HCT116 (cell line): ENCODE measurements at regions not wholly inside any gene's neighbourhood (a gene's known extent, or its start where the extent isn't known, plus 50 kb on each side); places are given as distances from the start of the nearest gene placed in this dataset.

Experiments used
- ATAC-seq: fragments of 200-7000 bp; cut with Tn5 transposase; 2 replicates; pipeline ENCODE4 v1.9.1; 2020; ENCODE audit warnings: mild to moderate bottlenecking, moderate library complexity
- BruUV-seq: library from RNA; stranded (reverse); fragments of 400-500 nt; replicated peaks from 2 replicates; lab custom pipeline; 2021; lab: Mats Ljungman, UMichigan
- CTCF ChIA-PET: fragments of 300-600 bp; sonication (Branson Sonifier 250); formaldehyde crosslinking; loops from one replicate; lab custom pipeline; 2021; ENCODE audit warnings: antibody characterized with exemption; lab: Charles Lee
- POLR2A ChIA-PET: fragments of 300-600, 350-600 bp; sonication (Branson Sonifier 250); formaldehyde crosslinking; loops from one replicate; lab custom pipeline; 2021; ENCODE audit warnings: antibody characterized with exemption; lab: Charles Lee
- RAD21 ChIA-PET, 2 experiments: fragments of 300-600 bp; sonication (Branson Sonifier 250); formaldehyde crosslinking; loops; one replicate each; lab custom pipeline; 2023; ENCODE audit warnings: low total read pairs in 2 of 2; ENCODE audit not compliant: uncharacterized antibody in 2 of 2, unreplicated experiment in 2 of 2, low non-redundant PET in 1 of 2; lab: Charles Lee
- DNase-seq: peaks from one replicate; pipeline ENCODE4 v3.0.0-alpha.2; 2010; ENCODE audit warnings: low read depth, low spot score
- H2AFZ ChIP-seq: fragments of 200-600 bp; shearing (Covaris generic), sonication (generic); 2 replicates; pipeline ENCODE4 v1.6.1; 2017; ENCODE audit warnings: low read depth, mixed run types, mixed read lengths, antibody characterized with exemption, low read length; ENCODE audit not compliant: poor library complexity, severe bottlenecking
- H3K27ac ChIP-seq: 2 replicates; pipeline ENCODE4 v1.5.1; 2012; ENCODE audit warnings: low read depth, low read length
- H3K27me3 ChIP-seq: fragments of 200-600 bp; sonication (generic); 2 replicates; pipeline ENCODE4 v1.6.1; 2016; ENCODE audit warnings: mixed run types, low read length, mixed read lengths; ENCODE audit not compliant: insufficient read depth
- H3K36me3 ChIP-seq, 2 experiments: fragments of 200-500 bp in 1 of 2; fragments of 200-600 bp in 1 of 2; sonication (Bioruptor generic) in 1 of 2; sonication (generic) in 1 of 2; 2 replicates each; pipeline versions ENCODE4 v1.5.1 to v1.6.1; 2014 to 2016; ENCODE audit warnings: low read length in 2 of 2, inconsistent platforms in 1 of 2, mixed read lengths in 1 of 2, mixed run types in 1 of 2; ENCODE audit not compliant: insufficient read depth in 2 of 2, control insufficient read depth in 1 of 2
- H3K4me1 ChIP-seq, 2 experiments: fragments of 200-600 bp in 1 of 2; sonication (generic) in 1 of 2; 2 replicates each; pipeline versions ENCODE4 v1.5.1 to v1.6.1; 2012 to 2017; ENCODE audit warnings: low read length in 2 of 2, inconsistent platforms in 1 of 2, mild to moderate bottlenecking in 1 of 2, mixed read lengths in 1 of 2, mixed run types in 1 of 2, moderate library complexity in 1 of 2; ENCODE audit not compliant: insufficient read depth in 2 of 2, control insufficient read depth in 1 of 2
- H3K4me2 ChIP-seq: fragments of 200-600 bp; sonication (generic); 2 replicates; pipeline ENCODE4 v1.6.1; 2017; ENCODE audit warnings: mixed run types, low read length, mixed read lengths
- H3K4me3 ChIP-seq, 2 experiments: fragments of 200-600 bp in 1 of 2; sonication (generic) in 1 of 2; replicated peaks in 1 of 2; 2 replicates each; pipeline ENCODE4 v1.5.1; 2011 to 2016; ENCODE audit warnings: low read length in 2 of 2, control low read depth in 1 of 2, low read depth in 1 of 2, mild to moderate bottlenecking in 1 of 2, mixed read lengths in 1 of 2, mixed run types in 1 of 2
- H3K79me2 ChIP-seq: fragments of 200-600 bp; sonication (generic); 2 replicates; pipeline ENCODE4 v1.6.1; 2017; ENCODE audit warnings: mild to moderate bottlenecking, mixed run types, low read length, moderate library complexity, mixed read lengths; ENCODE audit not compliant: insufficient read depth
- H3K9ac ChIP-seq: fragments of 200-600 bp; sonication (generic); 2 replicates; pipeline ENCODE4 v1.6.1; 2016; ENCODE audit warnings: low read length, mixed read lengths
- H3K9me2 ChIP-seq: fragments of 200-600 bp; sonication (generic), shearing (Covaris generic); 2 replicates; pipeline ENCODE4 v1.6.1; 2017; ENCODE audit warnings: mixed run types, mild to moderate bottlenecking, moderate library complexity; ENCODE audit not compliant: insufficient read depth
- H3K9me3 ChIP-seq, 2 experiments: fragments of 200-500 bp in 1 of 2; fragments of 200-600 bp in 1 of 2; sonication (Bioruptor generic) in 1 of 2; sonication (generic) in 1 of 2; 2 replicates each; pipeline ENCODE4 v1.6.1; 2014 to 2017; ENCODE audit warnings: low read length in 2 of 2, mixed read lengths in 2 of 2, inconsistent platforms in 1 of 2, low read depth in 1 of 2, mild to moderate bottlenecking in 1 of 2, mixed run types in 1 of 2, moderate library complexity in 1 of 2; ENCODE audit not compliant: control insufficient read depth in 1 of 2, insufficient read depth in 1 of 2
- H4K20me1 ChIP-seq: fragments of 200-600 bp; sonication (generic), shearing (Covaris generic); 2 replicates; pipeline ENCODE4 v1.6.1; 2017; ENCODE audit warnings: mixed run types, mild to moderate bottlenecking, moderate library complexity; ENCODE audit not compliant: insufficient read depth
- ATF3 ChIP-seq: IDR thresholded peaks from 2 replicates; pipeline ENCODE4 v1.6.1; 2012
- CBX3 ChIP-seq: IDR thresholded peaks from 2 replicates; pipeline ENCODE4 v1.6.1; 2012; ENCODE audit warnings: low read depth
- CEBPB ChIP-seq: IDR thresholded peaks from 2 replicates; pipeline ENCODE4 v1.6.1; 2012; ENCODE audit warnings: low read depth
- CTCF ChIP-seq, 3 experiments: fragments of 200-600 bp in 1 of 3; sonication (generic) in 1 of 3; IDR thresholded peaks in 2 of 3; conservative IDR thresholded peaks in 1 of 3; 2 replicates each; pipeline ENCODE4 v1.5.1; 2012 to 2017; ENCODE audit warnings: low read depth in 2 of 3, low read length in 2 of 3, antibody characterized with exemption in 1 of 3, borderline replicate concordance in 1 of 3, control low read depth in 1 of 3, mild to moderate bottlenecking in 1 of 3, mixed read lengths in 1 of 3, mixed run types in 1 of 3, moderate library complexity in 1 of 3; ENCODE audit not compliant: insufficient read depth in 1 of 3
- EGR1 ChIP-seq: IDR thresholded peaks from 2 replicates; pipeline ENCODE4 v1.6.1; 2012; ENCODE audit warnings: low read depth
- ELF1 ChIP-seq: IDR thresholded peaks from 2 replicates; pipeline ENCODE4 v1.6.1; 2012; ENCODE audit warnings: low read depth, borderline replicate concordance
- EZH2 ChIP-seq: fragments of 200-600 bp; sonication (generic); IDR thresholded peaks from 2 replicates; pipeline ENCODE4 v1.6.1; 2017; ENCODE audit warnings: antibody characterized with exemption, mixed run types
- EZH2phosphoT487 ChIP-seq: fragments of 200-600 bp; IDR thresholded peaks from 2 replicates; pipeline ENCODE4 v1.6.1; 2018; ENCODE audit warnings: antibody characterized with exemption, borderline replicate concordance
- FOSL1 ChIP-seq: IDR thresholded peaks from 2 replicates; pipeline ENCODE4 v1.6.1; 2012; ENCODE audit warnings: low read depth
- JUND ChIP-seq: IDR thresholded peaks from 2 replicates; pipeline ENCODE4 v1.6.1; 2012
- MAX ChIP-seq: IDR thresholded peaks from 2 replicates; pipeline ENCODE4 v1.6.1; 2012
- POLR2A ChIP-seq: IDR thresholded peaks from 2 replicates; pipeline ENCODE4 v1.7.0; 2011; ENCODE audit warnings: borderline replicate concordance; ENCODE audit not compliant: insufficient read depth, insufficient read length; ENCODE audit errors: extremely low read depth
- POLR2AphosphoS5 ChIP-seq: IDR thresholded peaks from 2 replicates; pipeline ENCODE4 v1.6.1; 2011; ENCODE audit warnings: mild to moderate bottlenecking, low read depth, low read length, moderate library complexity
- RAD21 ChIP-seq: IDR thresholded peaks from 2 replicates; pipeline ENCODE4 v1.6.1; 2012; ENCODE audit warnings: low read depth, mild to moderate bottlenecking
- REST ChIP-seq: IDR thresholded peaks from 2 replicates; pipeline ENCODE4 v1.6.1; 2012; ENCODE audit warnings: low read depth
- TCF7L2 ChIP-seq: IDR thresholded peaks from 2 replicates; pipeline ENCODE4 v1.7.0; 2011; ENCODE audit warnings: borderline replicate concordance, inconsistent platforms; ENCODE audit not compliant: insufficient read depth, insufficient read length; ENCODE audit errors: extremely low read depth
- YY1 ChIP-seq: IDR thresholded peaks from 2 replicates; pipeline ENCODE4 v1.6.1; 2011; ENCODE audit warnings: low read length, low read depth, moderate library complexity, mild to moderate bottlenecking; ENCODE audit not compliant: insufficient replicate concordance; ENCODE audit errors: extremely low read depth
- ZFX ChIP-seq: fragments of 450-650 bp; IDR thresholded peaks from 2 replicates; pipeline ENCODE4 v1.6.1; 2017
- ZNF274 ChIP-seq: fragments of 200-500 bp; sonication (Bioruptor generic); IDR thresholded peaks from 2 replicates; pipeline ENCODE4 v1.6.1; 2014; ENCODE audit warnings: mild to moderate bottlenecking, low read depth, low read length, inconsistent platforms
- intact Hi-C: fragments of 100-400 bp; cut with micrococcal nuclease; formaldehyde crosslinking; loops from 2 replicates; pipeline ENCODE4 v1.10.0; 2022

GRCh38 chr2:118372886-118373830 lies 284.9 kb downstream of the INSIG2 start:
- H3K4me3 ChIP-seq: no peak overlapping the region
- ChIA-PET POLR2A (no interaction called here), CTCF (interaction anchor here (3.7 kb wide), 1 partner anchor 483 kb away, joined by 20 read pairs; no protein-coding TSS in a partner anchor), RAD21 (no interaction called here)
- DNase-seq: no peak
- H3K27me3 ChIP-seq: no peaks in the 10 kb centered on the region
- H3K9me2 ChIP-seq: no peaks in the 10 kb centered on the region
- no peak overlapping the region for H3K9ac ChIP-seq
- BruUV-seq: no TSS peak
- H4K20me1 ChIP-seq: no peaks in the 10 kb centered on the region
- intact Hi-C loops: loop anchor here (5.0 kb wide), 1 partner anchor 326 kb away; no protein-coding TSS in a partner anchor
- no peaks in the 10 kb centered on the region for H3K36me3 ChIP-seq
- H3K4me1 ChIP-seq: no peaks in the 10 kb centered on the region
- no peaks in the 10 kb centered on the region for H3K9me3 ChIP-seq
- no peak overlapping the region for H3K27ac ChIP-seq
- no peak for TF ChIP-seq MAX
- no peak for TF ChIP-seq JUND
- no peak for TF ChIP-seq EZH2
- TF ChIP-seq CEBPB: no peak
- no peak for TF ChIP-seq ZNF274
- TF ChIP-seq RAD21: no peak
- no peak for TF ChIP-seq CTCF (IDR thresholded peaks at IDR 0.05 in 2 of 3, conservative IDR thresholded peaks at IDR 0.05 in 1 of 3; ENCODE audit: borderline replicate concordance in 1 of 3, insufficient read depth in 1 of 3, low read depth in 2 of 3, low read length in 2 of 3)
- no peak for TF ChIP-seq EZH2phosphoT487
- TF ChIP-seq REST: no peak
- TF ChIP-seq EGR1: no peak
- no peak for TF ChIP-seq FOSL1
- no peak for TF ChIP-seq CBX3
- no peak for TF ChIP-seq ATF3
- no peak for TF ChIP-seq TCF7L2
- TF ChIP-seq YY1: no peak
- no peak for TF ChIP-seq POLR2AphosphoS5
- no peak for TF ChIP-seq POLR2A
- no peak for TF ChIP-seq ELF1
- no peak for TF ChIP-seq ZFX
- no peak overlapping the region for H3K4me2 ChIP-seq
- H2AFZ ChIP-seq: no peak overlapping the region
- H3K79me2 ChIP-seq: no peaks in the 10 kb centered on the region
- no peak for ATAC-seq
